Forelimb muscle (tissue), 1 donor: ENCODE measurements at regions not wholly inside any gene's neighbourhood (a gene's known extent, or its start where the extent isn't known, plus 50 kb on each side); places are given as distances from the start of the nearest gene placed in this dataset.
A peak's percentile ranks its signal among the peaks of the same experiment; 100 is the strongest.

Experiments used
- DNase-seq: peaks from one replicate; pipeline ENCODE4 v3.0.0-alpha.2; 2013; ENCODE audit warnings: low read depth

DNA sequence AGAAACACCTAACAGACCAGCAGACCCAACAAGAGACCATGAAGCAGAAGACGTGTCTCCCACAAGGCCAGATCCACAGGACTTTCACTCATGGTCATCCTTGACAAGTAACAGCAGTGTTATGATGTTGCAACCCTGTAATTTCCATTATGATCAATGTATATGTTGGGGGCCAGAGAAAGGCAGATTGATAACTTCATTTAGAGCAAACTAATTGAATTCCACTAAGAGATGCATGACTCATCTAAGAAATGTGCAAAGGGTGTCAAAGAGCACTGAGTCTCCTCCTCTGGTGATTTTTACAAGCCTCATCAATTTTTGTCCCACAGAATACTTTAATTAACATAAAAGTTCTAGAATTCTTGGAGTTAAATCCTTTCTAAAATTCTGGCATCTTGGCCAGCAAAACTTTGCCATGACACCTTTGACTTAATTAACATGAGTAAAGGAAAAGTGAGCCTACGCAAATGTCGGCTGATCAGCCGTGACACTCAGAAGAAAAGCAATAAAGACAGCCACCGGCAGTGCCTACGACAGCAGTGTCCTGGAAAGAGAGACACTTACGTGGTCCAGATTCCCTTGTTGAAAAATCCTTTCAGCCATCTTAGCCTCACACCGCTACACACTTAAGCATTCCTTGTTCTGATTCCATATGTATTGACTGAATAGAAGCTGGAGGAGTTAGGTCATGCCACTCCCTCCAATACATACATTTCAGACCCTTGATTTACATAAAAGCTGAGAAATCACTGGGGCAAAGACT lies 370.2 kb upstream of the CCDC196 start:
- no peak for DNase-seq

DNA sequence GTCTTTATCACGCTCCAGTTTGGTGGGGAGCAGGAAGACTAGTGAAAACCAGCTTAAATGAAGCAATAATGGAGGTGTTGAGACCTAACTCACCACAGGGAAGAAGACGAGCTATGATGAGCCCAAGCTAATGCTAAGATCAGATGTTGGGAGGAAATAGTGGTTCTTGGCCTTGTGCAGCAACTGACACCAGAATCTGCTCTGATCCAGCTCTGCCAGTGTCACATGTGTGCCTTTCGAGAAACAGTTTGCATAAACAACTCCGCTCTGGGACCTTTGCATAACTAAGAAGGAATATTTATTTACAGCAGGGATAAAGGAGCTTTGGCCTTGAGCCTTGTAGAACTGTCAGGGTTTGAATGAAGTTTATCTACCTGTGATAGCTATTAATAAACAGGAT lies 369.4 kb upstream of the CCDC196 start:
- no peak for DNase-seq

DNA sequence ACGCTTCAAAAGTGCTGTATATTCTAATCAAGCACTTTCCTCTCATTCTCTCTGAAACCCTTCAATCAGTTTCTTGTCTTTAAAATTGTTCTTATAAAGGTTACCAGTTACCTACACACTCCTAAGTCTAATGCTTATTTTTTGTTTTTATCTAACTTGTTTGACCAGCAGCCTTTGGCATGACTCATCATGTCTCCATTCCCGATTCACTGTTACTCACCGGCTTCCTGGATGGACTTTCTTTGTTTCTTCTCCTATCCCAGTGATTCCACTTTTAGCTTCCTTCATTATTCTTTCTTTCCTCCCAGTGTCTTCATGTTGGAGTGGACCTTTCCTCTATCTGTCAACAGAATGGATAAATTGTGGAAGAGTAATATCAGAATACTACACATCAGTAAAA lies 368.6 kb upstream of the CCDC196 start:
- DNase-seq, result no peak

DNA sequence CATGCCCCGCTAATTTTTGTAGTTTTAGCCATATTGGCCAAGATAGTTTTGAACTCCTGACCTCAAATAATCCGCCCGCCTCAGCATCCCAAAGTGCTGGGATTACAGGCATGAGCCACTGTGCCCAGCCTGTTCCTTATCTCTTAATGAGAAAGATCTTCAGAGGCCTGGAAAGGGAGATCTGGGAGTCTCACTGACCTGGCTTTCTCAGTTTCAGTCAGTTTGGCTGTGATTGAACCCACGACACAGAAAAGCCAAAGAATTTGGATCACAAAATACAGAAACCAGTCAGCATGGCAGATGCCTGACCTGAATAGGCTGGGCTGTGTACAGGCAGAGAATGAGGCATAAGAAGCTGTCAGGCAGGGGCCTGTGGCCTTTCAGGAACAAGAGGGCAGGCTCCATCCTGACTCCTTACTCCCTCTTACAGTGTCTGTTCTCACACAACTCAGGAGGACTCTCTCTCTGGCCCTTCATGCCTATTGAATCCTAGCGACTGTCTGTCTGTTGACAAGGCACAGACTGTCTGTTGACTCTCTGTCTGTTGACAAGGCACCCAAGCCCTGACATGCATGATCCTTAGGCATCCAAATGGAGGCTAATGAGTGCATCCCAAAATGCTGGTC lies 366.5 kb upstream of the CCDC196 start:
- DNase-seq, result no peak

DNA sequence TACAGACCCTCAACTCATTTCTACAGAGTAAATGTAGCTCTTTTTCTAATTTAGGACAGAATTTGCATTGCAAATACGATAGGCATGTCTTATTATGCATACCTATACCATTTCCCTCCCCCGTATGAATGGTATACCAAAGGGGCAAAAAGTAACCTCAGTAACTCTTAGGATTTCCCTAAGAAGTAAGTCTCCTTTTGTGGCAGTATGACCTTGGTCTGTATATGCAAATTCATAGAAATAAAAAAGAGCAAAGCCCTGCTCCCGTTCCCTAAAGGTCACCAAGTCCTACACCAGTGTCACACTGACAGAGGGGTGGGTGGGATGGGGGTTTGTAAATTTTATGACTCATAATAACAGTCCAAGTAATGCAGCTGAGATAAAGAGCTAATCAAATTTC lies 365.8 kb upstream of the CCDC196 start:
- DNase-seq, result no peak

DNA sequence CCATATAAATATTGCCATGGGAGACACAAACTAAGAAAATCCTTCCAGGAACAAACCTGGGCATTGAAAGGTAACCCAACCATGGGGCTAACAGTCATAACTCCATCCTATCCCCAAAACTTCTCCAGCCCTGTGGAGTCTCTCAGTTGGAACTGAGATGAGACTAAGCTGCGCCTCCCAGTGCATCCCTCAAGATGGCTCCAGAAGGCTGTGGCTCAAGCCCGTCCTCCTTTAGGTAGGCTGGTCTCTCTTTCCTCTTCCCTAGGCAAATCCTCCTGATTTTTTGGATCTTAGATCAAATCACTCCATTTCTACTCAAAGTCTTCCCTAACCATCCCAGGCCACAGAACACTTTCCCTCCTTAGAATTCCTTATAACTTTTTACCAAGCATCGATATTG lies 364.3 kb upstream of the CCDC196 start:
- DNase-seq, result no peak

DNA sequence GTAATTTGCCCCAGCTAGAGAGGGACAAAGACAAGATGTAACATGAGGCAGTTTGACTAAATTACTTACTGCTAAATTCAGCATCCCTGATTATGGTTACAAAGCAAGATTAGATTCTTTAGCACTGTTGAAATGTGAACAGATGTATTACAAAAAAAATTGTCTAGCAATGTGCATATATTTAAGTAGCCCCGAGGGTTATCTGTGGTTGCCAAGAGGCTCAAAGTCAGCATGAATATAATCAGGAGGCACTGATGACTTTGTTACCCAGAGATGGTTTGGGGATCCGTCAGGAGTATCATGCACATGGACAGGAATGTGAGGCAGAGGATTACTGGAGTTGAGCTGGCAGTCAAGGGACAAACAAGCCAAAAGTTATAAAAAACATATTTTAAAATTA lies 356.9 kb upstream of the CCDC196 start:
- DNase-seq, result no peak

DNA sequence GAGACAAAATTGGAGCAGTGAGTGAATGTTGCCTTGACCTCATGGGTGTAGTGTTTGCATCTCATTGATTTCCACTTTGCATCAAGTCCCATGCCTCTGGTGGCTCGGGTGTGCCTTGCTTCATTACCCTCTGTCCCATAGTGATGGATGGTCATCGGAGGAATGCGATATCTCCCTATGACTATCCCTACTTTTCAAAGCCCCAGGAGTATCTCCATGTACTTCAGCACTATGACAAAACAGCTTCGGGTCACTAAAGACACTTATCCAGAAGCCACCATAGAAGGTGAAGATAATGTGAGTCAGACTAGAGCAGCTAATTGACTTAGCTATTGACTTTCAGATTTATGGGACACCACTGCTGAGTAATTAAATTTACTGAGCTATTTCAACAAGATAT lies 355.1 kb upstream of the CCDC196 start:
- DNase-seq, result no peak

DNA sequence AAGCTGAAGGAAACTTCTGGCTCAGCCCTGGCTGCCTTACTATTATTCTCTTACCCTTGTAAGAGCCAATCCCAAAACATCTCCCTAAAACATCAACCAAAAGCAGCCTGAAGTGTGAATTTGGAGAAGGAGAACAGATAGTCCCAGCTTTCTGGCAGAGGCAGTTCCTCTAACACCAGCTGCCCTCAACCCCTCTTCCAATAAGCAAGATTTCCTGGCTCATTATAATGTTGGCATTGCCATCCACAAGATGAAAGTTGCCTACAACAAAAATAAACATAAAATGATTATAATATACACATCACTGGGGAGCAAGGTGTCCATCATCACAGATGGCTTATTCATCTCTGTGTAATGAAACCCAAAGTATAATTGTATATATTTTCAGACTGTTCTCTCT lies 352.5 kb upstream of the CCDC196 start:
- DNase-seq, result no peak

DNA sequence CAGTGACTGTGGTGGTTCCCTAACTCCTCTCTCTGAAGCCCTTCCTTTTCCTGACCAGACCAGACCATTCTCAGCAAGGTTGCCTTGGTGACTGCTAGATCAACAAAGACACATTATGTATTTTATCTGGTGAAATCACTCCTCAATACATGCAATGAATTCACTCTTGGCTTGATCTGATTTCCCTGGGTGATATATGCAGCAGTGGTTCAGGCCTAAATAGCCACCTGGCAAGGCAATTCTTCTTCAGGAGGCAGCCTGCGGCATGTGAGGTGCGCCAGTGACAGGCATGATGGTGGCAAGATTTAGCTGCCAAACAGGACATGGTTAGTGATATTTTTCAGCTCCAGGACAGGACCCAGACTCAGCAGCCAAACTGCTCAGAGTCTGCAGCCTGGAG lies 350.3 kb upstream of the CCDC196 start:
- peak; percentile 62 for DNase-seq

DNA sequence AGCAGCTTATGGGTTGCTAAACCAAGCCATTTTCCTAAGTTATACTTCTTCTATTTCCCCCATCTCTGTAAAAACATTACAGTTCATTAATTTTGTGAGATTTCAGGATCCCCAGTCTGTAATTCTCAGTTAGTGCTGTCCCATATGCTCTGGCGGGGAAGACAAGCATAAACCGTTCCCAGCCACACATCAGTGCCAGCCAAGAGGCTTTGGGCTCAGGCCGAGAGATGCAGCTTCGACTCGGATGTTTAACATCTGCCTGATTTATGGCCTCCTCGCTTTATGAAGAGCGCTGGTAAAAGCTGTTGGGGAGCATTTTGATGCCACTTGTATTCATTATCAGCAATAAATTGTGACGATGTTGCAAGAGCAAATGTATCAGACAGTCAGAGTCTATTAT lies 349.1 kb upstream of the CCDC196 start:
- no peak for DNase-seq

DNA sequence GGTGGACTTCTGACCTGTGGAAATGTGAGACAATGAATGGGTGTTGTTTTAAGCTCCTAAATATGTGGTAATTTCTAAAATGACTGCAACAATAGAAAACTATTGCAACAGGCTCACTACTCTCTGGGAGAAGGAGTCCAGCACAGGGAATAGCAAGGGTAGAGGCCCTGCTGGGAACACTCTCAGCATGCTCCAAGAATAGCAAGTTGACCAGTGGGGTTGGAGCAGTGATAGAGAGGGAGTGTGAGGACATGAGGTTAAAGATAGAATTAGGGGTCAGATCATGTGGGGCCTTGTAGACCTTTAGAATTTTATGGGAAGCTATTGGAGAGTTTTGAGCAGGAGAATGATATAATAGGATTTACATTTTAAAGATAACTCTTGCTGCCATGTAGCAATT lies 346.7 kb upstream of the CCDC196 start:
- no peak for DNase-seq

DNA sequence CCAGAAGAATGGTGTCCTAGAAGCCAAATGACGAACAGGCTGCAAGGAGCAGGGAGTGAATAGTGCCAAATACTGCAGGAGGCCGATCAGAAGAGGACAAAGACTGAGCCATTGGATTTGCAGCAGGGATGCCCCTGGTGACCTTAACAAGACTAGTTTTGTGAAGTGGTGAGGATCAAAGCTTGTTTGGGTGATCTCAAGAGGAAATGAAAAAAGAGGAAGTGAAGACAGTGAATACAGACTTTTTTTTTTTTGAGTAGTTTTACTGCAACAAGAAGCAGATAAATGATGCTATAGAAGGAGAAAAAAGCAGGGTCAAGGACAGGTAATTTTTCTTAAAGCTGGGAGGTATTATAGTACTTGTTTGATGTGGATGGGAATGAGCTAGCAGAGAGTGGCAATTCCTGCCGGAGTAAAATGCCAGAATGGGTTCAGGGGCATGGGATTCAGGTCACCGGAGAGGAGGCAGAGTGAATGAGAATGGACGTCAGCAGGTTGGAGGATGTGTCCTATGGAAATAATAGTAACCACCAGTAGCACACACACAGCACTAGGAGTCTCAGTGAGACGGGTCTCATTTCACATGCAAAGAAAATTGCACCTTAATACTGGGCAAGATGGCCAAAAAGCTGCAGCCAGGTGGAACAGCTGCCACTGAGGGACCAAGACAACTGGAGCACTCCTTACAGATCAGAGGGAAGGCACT lies 345.8 kb upstream of the CCDC196 start:
- DNase-seq, result no peak

DNA sequence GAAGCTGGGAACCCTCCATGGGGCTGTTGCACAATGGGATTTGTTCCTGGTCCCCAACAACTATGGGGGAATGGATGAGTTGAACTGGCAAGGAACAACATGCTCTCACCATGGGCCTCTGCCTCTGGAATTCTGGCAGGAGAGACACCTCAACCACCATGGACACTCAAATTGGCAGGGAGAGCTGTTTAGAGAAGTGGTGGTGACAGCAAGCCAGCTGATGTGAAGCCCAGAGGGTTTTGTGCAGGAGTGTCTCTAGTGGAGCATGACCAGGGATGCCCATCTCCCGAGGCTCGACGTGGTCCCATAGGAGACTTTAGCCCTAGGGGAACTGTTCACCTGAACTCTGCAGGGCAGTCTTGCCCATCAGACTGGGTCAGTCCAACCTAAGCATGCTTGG lies 345.2 kb upstream of the CCDC196 start:
- no peak for DNase-seq

DNA sequence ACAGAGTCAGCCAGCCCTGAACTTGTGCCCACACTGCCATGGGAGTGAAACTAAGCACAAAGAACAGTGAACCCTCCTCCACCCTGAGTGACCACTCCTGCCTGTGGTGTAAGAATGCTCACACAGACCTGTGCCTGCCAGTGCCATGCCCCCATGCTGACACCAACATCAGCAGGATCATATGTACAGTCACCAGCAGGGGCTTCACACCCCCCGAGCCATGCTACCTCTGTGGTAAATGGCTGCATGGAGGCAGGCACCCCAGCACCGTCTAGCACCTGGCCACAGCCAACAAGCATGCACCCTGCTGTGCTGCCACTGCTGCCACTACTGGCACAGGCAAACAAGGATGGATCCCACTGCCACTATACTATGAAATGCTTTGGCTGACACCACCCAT lies 344.4 kb upstream of the CCDC196 start:
- no peak for DNase-seq

DNA sequence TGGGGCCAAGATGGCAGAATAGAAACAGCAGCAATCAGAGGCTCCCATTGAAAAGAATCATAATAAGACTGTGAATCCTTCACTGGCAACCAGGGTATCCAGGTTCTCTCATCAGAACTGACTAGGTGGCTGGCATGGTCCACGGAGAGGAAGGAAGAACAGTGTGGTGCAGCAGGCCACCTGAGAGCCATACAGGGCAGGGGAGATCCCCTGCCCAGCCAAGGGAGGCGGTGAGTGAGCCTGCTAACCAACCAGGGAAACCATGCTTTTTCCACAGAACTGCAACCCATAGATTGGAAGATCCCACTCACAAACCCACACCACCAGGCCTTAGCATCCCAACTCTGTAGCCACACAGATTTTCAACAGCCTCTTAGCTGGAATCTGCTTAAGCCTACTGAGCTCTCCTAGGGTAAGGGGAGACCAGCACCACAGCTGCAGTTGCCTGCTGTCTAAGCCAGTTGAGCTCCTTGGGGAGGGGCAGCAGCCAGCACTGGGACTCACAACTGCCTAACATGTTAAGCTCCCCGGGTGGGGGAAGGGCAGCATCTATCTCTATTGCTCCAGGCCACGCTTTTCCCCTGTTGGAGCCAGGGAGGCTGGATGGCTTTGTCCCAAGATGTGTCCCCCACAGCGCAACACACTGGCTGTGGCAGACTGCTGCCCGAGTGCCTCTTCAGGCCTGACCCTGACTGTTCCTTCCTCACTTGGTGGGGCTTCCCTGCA lies 342.6 kb upstream of the CCDC196 start:
- no peak for DNase-seq

DNA sequence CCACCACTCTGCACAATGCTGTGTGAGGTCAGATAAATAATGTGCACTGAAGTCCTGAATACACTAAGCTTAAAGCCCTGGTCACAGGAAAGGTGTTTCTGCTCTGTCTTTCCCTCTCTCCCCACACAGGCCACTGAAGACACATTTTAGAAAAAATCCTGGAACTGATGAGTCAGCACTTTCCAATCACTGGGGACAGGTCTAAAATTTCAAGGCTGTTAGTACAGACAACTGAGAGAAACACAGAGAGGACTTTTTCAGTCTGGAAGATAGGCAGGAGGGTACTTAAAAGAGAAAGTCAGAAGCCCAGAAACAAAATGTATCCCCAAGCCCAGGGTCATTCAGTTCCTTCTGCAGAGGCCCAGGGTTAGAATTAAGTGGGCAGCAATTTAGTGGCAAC lies 333.9 kb upstream of the CCDC196 start:
- no peak for DNase-seq

DNA sequence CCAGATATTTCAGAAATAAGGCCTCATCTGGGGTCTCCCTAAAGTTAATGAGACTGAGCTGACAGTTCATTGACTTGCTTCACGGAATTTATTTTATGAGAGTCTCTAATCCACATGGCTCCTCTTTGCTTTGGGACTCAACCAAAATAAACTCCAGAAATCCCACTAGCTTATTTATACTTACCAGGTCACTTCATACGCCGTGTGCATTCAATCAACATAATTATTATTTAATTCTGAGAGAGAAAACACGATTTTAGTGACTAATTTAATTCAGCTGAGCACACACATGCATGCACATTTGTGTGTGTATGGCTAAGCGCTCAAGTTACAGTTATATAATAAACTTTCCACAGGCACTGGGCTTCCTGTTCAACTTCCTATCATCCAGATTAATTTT lies 333.4 kb upstream of the CCDC196 start:
- no peak for DNase-seq

DNA sequence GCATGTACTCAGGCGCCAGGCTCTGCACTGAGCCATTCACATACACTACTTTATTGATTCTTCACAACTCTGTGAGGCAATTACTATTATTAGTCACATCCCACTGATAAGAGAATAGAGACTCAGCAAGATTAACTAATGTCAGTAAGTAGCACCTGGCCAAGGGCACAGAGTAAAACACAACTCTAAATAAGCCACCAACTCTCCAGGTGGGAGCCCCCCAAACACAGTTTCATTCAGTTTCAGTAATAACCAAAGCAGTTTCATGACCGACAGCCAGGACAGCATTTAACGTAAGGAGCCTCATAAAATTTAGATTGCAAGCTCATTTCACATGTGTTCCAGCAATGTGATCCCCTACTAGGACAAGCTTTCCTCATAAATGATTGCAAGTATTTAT lies 323.1 kb upstream of the CCDC196 start:
- DNase-seq, result no peak

DNA sequence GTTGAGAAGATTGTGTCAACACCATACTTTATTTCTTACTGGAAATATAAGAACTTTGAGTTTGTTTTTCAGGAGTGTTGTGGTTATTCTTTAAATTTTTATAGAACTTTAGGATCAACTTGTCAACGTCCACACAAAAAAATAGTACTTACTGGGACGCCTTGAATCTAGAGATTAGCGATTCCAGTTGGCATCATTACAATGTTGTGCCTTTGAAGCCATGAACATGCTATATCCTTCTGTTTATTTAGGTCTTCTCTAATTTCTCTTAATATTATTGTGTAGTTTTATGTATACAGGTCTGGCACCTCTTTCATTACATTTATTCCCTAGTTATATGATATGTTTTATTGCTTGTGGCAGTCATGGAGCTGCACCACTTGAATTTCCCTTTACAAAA lies 320.8 kb upstream of the CCDC196 start:
- no peak for DNase-seq

DNA sequence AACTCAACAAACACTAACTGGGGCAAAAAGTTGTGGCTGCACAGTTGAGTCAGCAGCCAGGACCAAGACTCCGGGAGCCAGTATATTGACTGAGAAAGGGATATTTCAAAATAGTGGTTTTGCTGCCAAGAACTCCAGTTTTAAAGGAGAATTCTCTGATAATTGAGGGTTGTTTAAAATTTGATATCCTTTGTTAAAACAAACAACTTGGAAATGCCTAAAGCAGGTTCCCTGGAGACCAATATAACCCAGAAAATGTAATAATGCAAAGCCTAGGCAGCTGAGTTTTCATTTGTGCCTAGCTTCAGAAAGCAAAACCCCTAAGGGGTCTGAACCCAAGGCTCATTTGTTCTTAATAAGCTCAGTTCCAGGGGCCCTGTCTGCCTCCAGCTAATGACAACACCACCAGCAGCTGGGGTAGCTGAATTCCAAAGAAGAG lies 311.7 kb upstream of the CCDC196 start:
- DNase-seq, result peak; percentile 11

DNA sequence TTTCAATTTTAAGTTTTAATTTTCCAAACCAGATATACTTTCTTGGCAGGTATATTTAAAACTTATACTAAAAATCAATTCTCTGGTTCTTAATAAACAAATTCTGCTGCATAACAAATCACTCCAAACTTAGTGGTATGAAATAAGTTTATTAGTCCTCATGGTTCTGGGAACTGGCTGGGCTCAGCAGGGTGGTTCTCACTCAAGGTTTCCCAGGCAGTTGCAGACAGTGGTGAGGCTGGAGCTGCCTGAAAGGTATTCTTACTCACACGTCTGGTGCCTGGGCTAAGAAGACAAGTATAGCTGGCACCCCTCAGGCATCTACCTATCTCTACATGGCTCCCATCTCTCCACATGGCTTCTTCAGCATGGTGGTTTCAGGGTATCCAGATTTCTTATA lies 308.2 kb upstream of the CCDC196 start:
- no peak for DNase-seq
